Type B pancreatic cell (in vitro differentiated cells): ENCODE measurements at regions not wholly inside any gene's neighbourhood (a gene's known extent, or its start where the extent isn't known, plus 50 kb on each side); places are given as distances from the start of the nearest gene placed in this dataset.

Experiments used
- DNase-seq: peaks from one replicate; pipeline ENCODE4 v3.0.0; 2021; ENCODE audit warnings: mixed read lengths; ENCODE audit not compliant: unreplicated experiment; ENCODE audit errors: extremely low spot score
- H3K27ac Mint-ChIP-seq: 2 replicates; pipeline ENCODE4 v1.8.0; 2021; ENCODE audit warnings: mild to moderate bottlenecking, mixed read lengths
- H3K27me3 Mint-ChIP-seq: 2 replicates; pipeline ENCODE4 v1.8.0; 2021; ENCODE audit warnings: mixed read lengths
- H3K36me3 Mint-ChIP-seq: 2 replicates; pipeline ENCODE4 v1.8.0; 2021; ENCODE audit warnings: mixed read lengths
- H3K4me1 Mint-ChIP-seq: one replicate; pipeline ENCODE4 v1.8.0; 2021; ENCODE audit warnings: mixed read lengths; ENCODE audit not compliant: unreplicated experiment
- H3K4me3 Mint-ChIP-seq: 2 replicates; pipeline ENCODE4 v1.8.0; 2021; ENCODE audit warnings: mild to moderate bottlenecking, mixed read lengths
- H3K9me3 Mint-ChIP-seq: 2 replicates; pipeline ENCODE4 v1.8.0; 2021; ENCODE audit warnings: mixed read lengths
- TF ChIP-seq, protein P1 (sequence below): fragments of 200-600 bp; sonication (generic); conservative IDR thresholded peaks from 2 replicates; pipeline ENCODE4 v1.5.0; 2021; ENCODE audit warnings: antibody characterized with exemption, mild to moderate bottlenecking

DNA sequence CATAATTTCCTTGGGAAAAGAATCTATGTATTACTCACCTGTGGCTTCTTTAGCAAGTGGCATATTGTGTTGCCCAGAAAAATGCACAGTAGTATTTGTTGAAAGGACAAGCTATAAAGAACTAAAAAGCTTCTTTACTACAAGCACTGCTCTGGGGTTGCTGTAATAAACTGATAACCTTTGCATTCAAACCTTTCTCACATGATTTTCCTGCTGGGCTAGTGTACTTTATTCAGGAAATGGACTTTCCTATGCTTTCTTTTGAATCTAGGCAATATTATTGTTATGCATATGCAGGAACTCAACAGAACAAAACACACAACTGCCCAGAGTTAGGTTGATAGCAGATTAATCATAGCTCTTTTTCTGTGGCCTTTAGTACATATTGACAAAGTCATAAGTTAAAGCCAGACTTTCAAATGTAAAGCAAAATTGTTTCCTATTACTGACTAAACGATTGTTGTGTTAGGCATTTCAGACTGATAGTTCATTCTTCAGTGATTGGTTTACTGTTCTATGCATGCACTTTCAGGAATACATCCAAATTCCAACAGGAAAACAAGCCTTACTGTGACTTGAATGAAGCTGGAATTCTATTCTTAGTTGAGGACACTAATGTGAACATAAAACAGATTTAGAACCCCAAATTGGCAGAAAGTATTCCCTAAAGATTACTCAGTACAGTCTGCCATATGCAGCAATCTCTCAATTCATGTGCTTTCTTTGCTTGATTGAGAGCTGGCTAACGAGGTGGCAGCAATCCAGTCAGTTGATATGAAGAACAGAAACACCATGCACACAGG, 564.3 kb upstream of the NEGR1 start:
- Mint-ChIP-seq H3K36me3 (no peaks in the 10 kb centered on the region), H3K4me1 (peaks cover 14% of the 10 kb centered on the region), H3K9me3 (no peaks in the 10 kb centered on the region), H3K4me3 (no peak overlapping the region), H3K27ac (no peak overlapping the region), H3K27me3 (no peaks in the 10 kb centered on the region)
- no peak for DNase-seq
- TF ChIP-seq, protein P1, sequence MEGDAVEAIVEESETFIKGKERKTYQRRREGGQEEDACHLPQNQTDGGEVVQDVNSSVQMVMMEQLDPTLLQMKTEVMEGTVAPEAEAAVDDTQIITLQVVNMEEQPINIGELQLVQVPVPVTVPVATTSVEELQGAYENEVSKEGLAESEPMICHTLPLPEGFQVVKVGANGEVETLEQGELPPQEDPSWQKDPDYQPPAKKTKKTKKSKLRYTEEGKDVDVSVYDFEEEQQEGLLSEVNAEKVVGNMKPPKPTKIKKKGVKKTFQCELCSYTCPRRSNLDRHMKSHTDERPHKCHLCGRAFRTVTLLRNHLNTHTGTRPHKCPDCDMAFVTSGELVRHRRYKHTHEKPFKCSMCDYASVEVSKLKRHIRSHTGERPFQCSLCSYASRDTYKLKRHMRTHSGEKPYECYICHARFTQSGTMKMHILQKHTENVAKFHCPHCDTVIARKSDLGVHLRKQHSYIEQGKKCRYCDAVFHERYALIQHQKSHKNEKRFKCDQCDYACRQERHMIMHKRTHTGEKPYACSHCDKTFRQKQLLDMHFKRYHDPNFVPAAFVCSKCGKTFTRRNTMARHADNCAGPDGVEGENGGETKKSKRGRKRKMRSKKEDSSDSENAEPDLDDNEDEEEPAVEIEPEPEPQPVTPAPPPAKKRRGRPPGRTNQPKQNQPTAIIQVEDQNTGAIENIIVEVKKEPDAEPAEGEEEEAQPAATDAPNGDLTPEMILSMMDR: no peak

DNA sequence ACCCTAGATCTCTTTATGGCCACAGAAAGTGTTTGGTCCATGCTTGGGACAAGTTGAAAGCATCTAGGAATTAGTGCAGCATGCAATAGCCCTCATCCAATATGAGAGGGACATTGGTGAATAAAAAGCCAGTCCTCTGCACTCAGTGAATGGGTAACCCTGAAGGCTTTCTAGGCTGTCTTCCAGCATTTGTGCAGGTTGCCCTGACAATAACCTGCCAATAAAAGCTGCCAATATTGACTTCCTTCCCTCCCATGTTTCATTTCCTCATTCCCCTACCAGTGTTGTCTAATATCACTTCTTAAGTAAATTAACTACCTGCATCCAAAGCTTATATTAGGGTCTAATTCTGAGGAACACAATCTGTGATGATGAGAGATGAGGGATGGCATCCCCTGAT, 563.6 kb upstream of the NEGR1 start:
- TF ChIP-seq, protein P1: no peak
- Mint-ChIP-seq H3K27me3 (no peaks in the 10 kb centered on the region), H3K4me1 (peaks cover 14% of the 10 kb centered on the region), H3K9me3 (no peaks in the 10 kb centered on the region), H3K4me3 (no peak overlapping the region), H3K36me3 (no peaks in the 10 kb centered on the region), H3K27ac (no peak overlapping the region)
- no peak for DNase-seq

DNA sequence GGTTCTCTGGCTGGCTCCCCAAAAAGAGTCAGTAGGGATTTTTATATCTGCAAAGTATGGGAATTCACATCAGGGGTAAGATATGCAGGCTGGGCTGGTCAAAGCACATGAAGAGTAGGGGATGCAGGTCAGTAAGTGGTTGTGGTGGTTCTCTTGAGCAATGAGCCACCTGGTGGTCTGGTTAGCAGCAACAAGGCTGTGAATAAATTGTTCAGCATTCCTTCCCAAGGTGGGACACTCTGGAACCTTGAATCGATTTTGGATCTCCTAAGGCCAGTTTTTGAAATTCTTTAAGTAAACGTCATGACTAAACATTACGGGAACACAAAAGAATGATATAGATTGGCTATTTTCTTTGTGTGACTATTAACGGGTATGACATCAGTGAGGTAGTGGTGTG, 563.0 kb upstream of the NEGR1 start:
- H3K4me3 Mint-ChIP-seq: no peak overlapping the region
- H3K27me3 Mint-ChIP-seq: no peaks in the 10 kb centered on the region
- peaks cover 14% of the 10 kb centered on the region for H3K4me1 Mint-ChIP-seq
- TF ChIP-seq, protein P1: peak; percentile 57
- H3K36me3 Mint-ChIP-seq: no peaks in the 10 kb centered on the region
- DNase-seq: no peak
- no peaks in the 10 kb centered on the region for H3K9me3 Mint-ChIP-seq
- no peak overlapping the region for H3K27ac Mint-ChIP-seq

DNA sequence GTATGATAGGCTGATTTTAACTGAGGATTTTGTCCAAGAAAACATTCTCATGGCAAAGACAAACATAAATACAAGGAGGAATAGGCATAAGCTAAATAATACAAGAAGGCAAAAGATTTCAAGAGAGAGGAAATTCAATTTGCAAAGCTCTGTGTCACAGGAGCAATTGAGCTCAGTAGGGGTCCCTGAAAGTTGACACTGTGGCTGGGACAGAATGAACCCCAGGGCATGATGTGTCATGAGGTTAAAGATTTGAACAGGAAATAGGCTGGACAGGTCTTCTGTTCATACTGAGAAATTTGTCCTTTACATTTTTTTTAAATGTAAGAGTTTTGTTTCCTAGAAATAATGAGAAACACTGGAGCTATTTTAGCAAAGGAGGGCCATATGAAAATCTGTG, 555.4 kb upstream of the NEGR1 start:
- DNase-seq: no peak
- Mint-ChIP-seq H3K36me3 (no peaks in the 10 kb centered on the region), H3K9me3 (no peaks in the 10 kb centered on the region), H3K4me1 (peaks cover 9% of the 10 kb centered on the region), H3K27me3 (no peaks in the 10 kb centered on the region), H3K27ac (no peak overlapping the region), H3K4me3 (no peak overlapping the region)
- TF ChIP-seq, protein P1: no peak

GRCh38 chr1:72830606-72831390, 548.5 kb upstream of the NEGR1 start:
- Mint-ChIP-seq H3K36me3 (no peaks in the 10 kb centered on the region), H3K27me3 (no peaks in the 10 kb centered on the region), H3K9me3 (peaks cover 13% of the 10 kb centered on the region), H3K27ac (no peak overlapping the region), H3K4me1 (no peaks in the 10 kb centered on the region), H3K4me3 (no peak overlapping the region)
- DNase-seq: no peak
- TF ChIP-seq, protein P1: no peak
